ENCODE measurements at regions not wholly inside any gene's neighbourhood (a gene's known extent, or its start where the extent isn't known, plus 50 kb on each side); places are given as distances from the start of the nearest gene placed in this dataset.

- no peaks in the 10 kb centered on the region for H3K9me3 ChIP-seq
- no peak overlapping the region for H3K27ac ChIP-seq
- no peaks in the 10 kb centered on the region for H3K4me1 ChIP-seq
- 56 to 73% (median 66%) methylated on average over 3 of the region's 3 CpGs for WGBS, 3 donors
- intact Hi-C loops (cut with DNase I), result no loop called here
- ATAC-seq (no peak), DNase-seq (no peak)
- no peak for TF ChIP-seq CTCF (IDR thresholded peaks at IDR 0.05)
- no peaks in the 10 kb centered on the region for H3K27me3 ChIP-seq (ENCODE audit: insufficient read depth in 3 of 3, low read length in 2 of 3)
- no peak overlapping the region for H3K4me3 ChIP-seq
- no peaks in the 10 kb centered on the region for H3K36me3 ChIP-seq (ENCODE audit: insufficient read depth in 1 of 2, low read depth in 1 of 2)
These were observed 1286.4 kb downstream of the PCDH9 start for GRCh38 chr13:65943708-65944107.

GRCh38 chr13:65943024-65943423, 1287.1 kb downstream of the PCDH9 start:
- intact Hi-C loops (cut with DNase I), result no loop called here
- H3K4me3 ChIP-seq, result no peak overlapping the region
- whole genome bisulfite sequencing, 3 donors, result 72 to 82% (median 74%) methylated on average over 1 of the region's 1 CpG

GRCh38 chr13:65940720-65941119, 1289.4 kb downstream of the PCDH9 start:
- no peak overlapping the region for H3K27ac ChIP-seq
- no peak for TF ChIP-seq CTCF (IDR thresholded peaks at IDR 0.05)
- H3K36me3 ChIP-seq (ENCODE audit: insufficient read depth in 1 of 2, low read depth in 1 of 2), result no peaks in the 10 kb centered on the region
- H3K9me3 ChIP-seq, result no peaks in the 10 kb centered on the region
- WGBS, 3 donors, result 67 to 80% (median 70%) methylated on average over 3 of the region's 3 CpGs
- intact Hi-C loops (cut with DNase I), result no loop called here
- no peaks in the 10 kb centered on the region for H3K4me1 ChIP-seq
- DNase-seq, result no peak
- ATAC-seq, result no peak
- H3K27me3 ChIP-seq (ENCODE audit: insufficient read depth in 3 of 3, low read length in 2 of 3), result no peaks in the 10 kb centered on the region
- no peak overlapping the region for H3K4me3 ChIP-seq

More at GRCh38 chr13:65943024-65943423, 1287.1 kb downstream of the PCDH9 start:
- Histone ChIP-seq H3K9me3 (no peaks in the 10 kb centered on the region), H3K36me3 (ENCODE audit: insufficient read depth in 1 of 2, low read depth in 1 of 2) (no peaks in the 10 kb centered on the region), H3K4me1 (no peaks in the 10 kb centered on the region), H3K27ac (no peak overlapping the region), H3K27me3 (ENCODE audit: insufficient read depth in 3 of 3, low read length in 2 of 3) (no peaks in the 10 kb centered on the region)
- TF ChIP-seq CTCF (IDR thresholded peaks at IDR 0.05), result no peak
- ATAC-seq (no peak), DNase-seq (no peak)

GRCh38 chr13:65937251-65937650, 1292.9 kb downstream of the PCDH9 start:
- Histone ChIP-seq H3K4me1 (no peaks in the 10 kb centered on the region), H3K9me3 (no peaks in the 10 kb centered on the region), H3K27me3 (ENCODE audit: insufficient read depth in 3 of 3, low read length in 2 of 3) (no peaks in the 10 kb centered on the region), H3K4me3 (no peak overlapping the region), H3K36me3 (ENCODE audit: insufficient read depth in 1 of 2, low read depth in 1 of 2) (no peaks in the 10 kb centered on the region), H3K27ac (no peak overlapping the region)
- TF ChIP-seq CTCF (IDR thresholded peaks at IDR 0.05), result no peak
- intact Hi-C loops (cut with DNase I), result no loop called here
- WGBS, 3 donors, result 38 to 58% (median 53%) methylated on average over 2 of the region's 2 CpGs
- DNase-seq (no peak), ATAC-seq (no peak)

- no peak overlapping the region for H3K27ac ChIP-seq
- no peaks in the 10 kb centered on the region for H3K4me1 ChIP-seq
- DNase-seq (no peak), ATAC-seq (no peak)
- H3K4me3 ChIP-seq, result no peak overlapping the region
- no peaks in the 10 kb centered on the region for H3K27me3 ChIP-seq (ENCODE audit: insufficient read depth in 3 of 3, low read length in 2 of 3)
- no peaks in the 10 kb centered on the region for H3K36me3 ChIP-seq (ENCODE audit: insufficient read depth in 1 of 2, low read depth in 1 of 2)
- no peaks in the 10 kb centered on the region for H3K9me3 ChIP-seq
- no peak for TF ChIP-seq CTCF (IDR thresholded peaks at IDR 0.05)
- intact Hi-C loops (cut with DNase I), result no loop called here
- WGBS, 3 donors, result 78 to 83% (median 81%) methylated on average over 2 of the region's 2 CpGs
These were observed 1293.9 kb downstream of the PCDH9 start for GRCh38 chr13:65936249-65936648.

All from psoas muscle (tissue), 7 donors.